T follicular helper cell (primary cell): ENCODE measurements at regions not wholly inside any gene's neighbourhood (a gene's known extent, or its start where the extent isn't known, plus 50 kb on each side); places are given as distances from the start of the nearest gene placed in this dataset.
"Not testable (repeated sequence)": the region's sequence is repeated elsewhere in the genome, so short reads cannot be mapped to it uniquely, and the experiment has no call there.

ENCODE experiments used
- DNase-seq: peaks from one replicate; pipeline ENCODE4 v3.0.0-alpha.2; 2020; ENCODE audit warnings: low read depth

- not testable (repeated sequence) for DNase-seq
These were observed 106.6 kb upstream of the TERB2 start for GRCh38 chr15:44849701-44850403.

- DNase-seq = peak; percentile 47
These were observed 103.1 kb upstream of the TERB2 start for GRCh38 chr15:44853304-44853950.

DNA sequence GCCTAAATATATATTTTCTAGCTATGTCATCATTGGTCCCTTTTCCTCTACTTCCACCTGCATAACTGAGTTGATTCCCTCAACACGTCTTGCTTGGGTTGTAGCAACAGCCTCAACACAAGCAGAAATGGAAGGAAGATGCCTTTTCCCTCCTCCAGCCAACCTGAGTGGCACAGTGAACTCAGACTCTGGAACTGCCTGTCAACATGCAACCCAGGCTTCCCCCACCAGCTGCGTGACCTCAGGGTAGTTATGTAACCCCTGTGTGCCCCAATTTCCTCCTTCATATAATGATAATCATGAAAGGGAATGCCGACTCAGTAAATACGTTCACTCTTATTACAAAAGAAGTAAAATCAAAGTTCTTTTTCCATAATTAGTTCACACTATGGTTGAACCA is 101.8 kb upstream of the TERB2 start:
- not testable (repeated sequence) for DNase-seq

DNA sequence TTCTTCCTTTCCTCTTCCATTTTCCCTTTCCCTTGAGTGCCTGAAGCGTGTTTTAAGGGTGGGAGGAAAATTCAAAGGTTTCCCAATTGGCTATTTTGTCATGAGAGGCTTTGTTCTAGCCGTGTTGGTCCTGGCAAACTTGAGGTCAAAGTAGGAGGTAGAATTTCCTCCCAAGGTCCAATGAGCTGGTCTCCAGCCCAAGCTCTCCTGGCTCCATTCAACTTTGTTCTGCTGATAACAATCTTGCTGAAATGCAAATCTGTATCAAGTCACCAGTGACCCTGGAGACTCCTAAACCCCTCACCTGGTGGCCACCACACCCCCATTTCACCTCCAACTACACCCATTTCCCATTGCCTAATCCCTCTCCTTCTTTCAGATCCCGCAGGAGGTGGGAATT is 100.2 kb upstream of the TERB2 start:
- not testable (repeated sequence) for DNase-seq

GRCh38 chr15:44857164-44857710 is 99.2 kb upstream of the TERB2 start:
- DNase-seq = not testable (repeated sequence)

DNA sequence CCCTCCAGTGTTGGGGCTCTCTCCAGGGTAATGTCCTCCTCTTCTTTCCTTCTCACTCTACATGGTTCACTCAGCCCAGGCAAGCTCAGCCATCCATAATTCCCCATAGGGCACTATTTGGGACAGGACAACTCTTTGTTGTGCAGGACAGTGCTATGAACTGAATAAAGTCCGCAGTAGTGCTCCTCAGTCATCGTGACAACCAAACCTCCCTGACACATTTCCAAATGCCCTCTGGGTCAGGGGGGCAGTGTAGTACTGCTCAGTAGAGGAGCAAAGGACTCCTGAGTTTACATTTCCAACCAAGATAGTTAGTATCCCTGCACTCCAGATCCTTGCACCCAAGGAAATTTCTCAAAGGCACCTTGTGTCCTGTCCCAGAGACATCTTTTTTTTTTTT is 97.4 kb upstream of the TERB2 start:
- not testable (repeated sequence) for DNase-seq

- not testable (repeated sequence) for DNase-seq
These were observed 96.3 kb upstream of the TERB2 start for GRCh38 chr15:44860168-44860567.

GRCh38 chr15:44861439-44861910 is 95.0 kb upstream of the TERB2 start:
- no peak for DNase-seq

DNA sequence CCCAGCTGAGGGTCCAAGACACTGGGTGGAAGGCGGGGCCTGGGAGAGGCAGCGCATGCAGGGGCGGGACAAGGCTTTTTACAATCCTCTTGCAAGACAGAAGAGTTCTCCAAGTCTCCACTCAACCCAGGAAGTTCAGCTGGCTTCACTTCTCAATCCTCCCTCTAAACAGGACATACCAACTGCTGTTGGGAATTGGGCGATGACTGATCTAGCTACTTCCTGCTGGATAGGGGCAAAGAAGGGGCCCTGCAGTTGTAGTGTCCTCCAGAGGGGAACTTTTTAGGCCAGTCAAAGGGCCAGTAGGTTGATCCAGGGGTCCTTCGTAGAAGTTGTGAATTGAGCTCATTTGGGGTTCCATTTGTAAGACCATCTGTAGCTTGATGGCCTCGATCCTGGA is 94.6 kb upstream of the TERB2 start:
- no peak for DNase-seq

GRCh38 chr15:44862866-44863265 is 93.6 kb upstream of the TERB2 start:
- not testable (repeated sequence) for DNase-seq

DNA sequence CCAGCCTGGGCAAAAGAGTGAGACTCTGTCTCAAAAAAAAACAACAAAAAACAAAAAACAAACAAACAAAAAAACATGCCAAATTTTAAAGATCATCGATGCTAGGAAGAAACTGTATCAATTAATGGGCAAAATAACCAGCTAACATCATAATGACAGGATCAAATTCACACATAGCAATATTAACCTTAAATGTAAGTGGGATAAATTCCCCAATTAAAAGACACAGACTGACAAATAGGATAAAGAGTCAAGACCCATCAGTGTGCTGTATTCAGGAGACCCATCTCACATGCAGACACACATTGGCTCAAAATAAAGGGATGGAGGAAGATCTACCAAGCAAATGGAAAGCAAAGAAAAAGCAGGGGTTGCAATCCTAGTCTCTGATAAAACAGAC is 88.4 kb upstream of the TERB2 start:
- DNase-seq = not testable (repeated sequence)

- not testable (repeated sequence) for DNase-seq
These were observed 86.4 kb upstream of the TERB2 start for GRCh38 chr15:44870125-44870524.

DNA sequence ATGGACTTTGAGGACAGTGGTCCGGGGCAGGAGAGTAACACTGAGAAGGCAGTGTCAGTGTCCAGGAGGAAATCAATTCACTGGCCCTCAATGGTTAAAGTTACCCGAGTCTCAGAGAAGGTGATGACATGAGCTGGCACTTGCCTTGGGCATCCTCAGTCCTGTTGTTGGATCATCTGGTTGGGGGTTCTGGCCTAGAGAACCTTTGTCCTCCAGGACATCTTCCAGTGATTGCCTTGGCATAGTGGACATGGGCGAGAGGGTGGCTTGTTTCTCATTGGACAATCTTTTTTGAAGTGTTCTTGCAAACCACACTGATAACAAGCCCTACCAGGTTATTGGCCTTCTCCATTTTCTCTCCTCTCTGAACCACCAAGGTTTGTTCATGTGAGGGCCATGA is 83.4 kb upstream of the TERB2 start:
- no peak for DNase-seq

GRCh38 chr15:44879066-44879465 is 77.4 kb upstream of the TERB2 start:
- DNase-seq = no peak

- no peak for DNase-seq
These were observed 74.0 kb upstream of the TERB2 start for GRCh38 chr15:44882499-44882968.

DNA sequence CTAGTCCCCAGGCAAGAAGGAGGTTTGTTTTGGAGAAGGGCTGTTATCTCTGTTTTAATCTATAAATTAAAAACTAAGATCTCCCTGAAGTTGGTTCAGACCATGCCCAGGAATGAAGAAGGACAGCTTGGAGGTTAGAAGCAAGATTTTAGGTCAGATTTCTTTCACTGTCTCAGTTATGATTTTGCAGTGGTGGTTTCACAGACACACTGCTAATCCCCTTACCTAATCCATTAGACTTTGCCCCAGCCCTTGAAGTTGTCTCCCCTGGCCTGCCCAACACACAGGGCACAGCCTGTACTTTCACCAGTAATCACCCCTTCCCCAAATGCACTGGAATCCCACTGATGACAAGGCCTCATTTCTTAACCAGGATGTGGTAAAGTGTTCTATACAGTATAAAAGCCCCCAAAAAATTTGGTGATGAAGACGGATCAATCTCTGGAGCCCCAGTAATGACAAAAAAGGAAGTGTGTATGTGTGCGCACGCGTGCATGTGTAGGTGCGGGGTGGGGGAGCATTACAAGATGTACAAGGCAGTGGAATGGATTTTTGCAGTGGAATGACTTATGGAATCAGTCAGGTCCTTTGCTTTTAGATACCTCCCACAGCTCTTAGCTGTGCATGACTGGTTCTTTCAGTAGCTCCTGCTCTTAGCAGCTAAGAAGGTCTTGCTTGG is 73.1 kb upstream of the TERB2 start:
- no peak for DNase-seq

DNA sequence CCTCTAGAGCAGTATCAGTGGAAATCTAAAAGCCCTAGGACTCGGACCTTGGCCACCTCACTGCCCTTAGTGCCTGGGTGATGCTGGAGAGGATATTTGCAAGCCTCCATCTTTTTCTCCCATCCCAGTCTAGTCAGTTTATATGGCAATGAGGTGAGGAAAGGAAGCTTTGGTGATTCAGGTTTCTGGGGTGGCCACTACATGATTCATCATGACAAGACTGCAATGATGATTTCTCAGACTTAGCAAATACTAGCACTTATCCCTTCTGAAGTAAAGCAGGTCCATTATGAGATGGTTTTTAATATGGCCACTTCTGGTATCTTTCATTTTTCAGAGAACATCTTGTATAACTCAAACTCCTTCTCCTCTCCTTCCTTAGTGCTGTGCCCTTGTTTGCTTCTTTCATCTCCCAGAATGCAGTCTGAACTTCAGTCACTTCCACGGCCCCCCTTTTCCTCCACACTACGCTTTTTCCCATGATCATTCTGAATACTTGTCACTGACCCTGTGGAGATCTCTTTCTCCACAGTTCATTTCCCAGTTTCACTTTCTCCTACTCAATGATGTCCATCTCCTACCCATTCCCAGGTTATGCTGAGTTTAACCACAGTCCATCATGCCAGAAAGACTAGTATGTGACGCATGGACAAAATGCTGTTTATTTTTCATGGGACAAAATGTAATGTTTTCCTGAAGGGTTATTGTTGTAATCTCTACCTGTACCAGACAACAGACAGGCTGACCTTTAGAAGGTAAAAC is 57.4 kb upstream of the TERB2 start:
- DNase-seq = not testable (repeated sequence)

DNA sequence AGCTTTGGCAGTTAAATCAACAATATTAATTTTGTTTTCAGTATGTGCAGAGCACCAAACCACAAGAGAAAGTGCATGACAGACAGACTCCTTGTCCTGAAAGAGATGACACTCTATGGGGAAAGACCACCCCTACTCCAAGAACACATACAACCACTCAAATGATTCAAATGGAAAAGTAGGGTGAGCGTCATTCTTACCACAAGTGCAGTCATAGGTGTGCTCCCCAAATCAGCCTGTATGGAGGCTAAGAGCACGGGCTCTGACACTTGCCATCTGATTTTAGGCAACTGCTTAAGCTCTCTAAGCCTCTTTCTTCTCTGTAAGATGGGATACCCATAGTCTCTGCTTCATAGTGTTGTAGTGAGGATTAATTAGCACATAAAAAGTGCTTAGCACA is 56.7 kb upstream of the TERB2 start:
- DNase-seq = not testable (repeated sequence)

DNA sequence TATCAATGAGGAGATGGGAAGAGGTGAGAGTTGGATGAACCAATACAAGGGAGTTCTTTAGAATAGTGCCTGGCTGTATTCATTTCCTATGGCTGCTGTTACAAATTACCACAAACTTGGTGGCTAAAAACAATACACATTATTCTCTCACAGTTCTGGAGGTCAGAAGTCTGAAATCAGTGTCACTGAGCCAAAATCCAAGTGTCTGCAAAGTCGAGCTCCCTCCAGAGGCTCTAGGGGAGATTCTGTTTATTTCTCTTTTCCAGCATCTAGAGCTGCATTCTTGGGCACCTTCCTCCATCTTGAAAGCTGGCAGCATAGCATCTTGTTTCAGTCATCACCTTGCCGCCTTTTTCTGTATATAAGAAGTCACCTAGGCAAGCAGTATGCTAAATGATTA is 55.7 kb upstream of the TERB2 start:
- DNase-seq = not testable (repeated sequence)

DNA sequence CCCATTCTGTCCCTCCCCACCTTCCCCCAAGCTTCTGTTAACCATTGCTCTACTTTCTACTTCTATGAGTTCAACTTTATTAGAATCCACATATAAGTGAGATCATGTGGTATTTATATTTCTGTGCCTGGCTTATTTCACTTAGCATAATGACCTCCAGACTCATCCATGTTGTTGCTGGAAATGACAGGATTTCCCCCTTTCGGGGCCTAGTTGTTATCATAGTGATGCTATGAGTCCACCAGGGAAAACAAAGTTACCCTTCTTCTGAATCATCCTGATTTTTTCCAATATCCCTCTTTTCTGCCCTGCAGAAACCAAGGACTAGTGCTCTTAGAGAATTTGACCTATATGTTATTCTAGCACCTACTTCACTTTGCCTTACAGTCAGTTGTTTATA is 53.2 kb upstream of the TERB2 start:
- not testable (repeated sequence) for DNase-seq

- not testable (repeated sequence) for DNase-seq
These were observed 51.7 kb upstream of the TERB2 start for GRCh38 chr15:44904651-44905340.
